Naive B cell (primary cell): ENCODE measurements at regions not wholly inside any gene's neighbourhood (a gene's known extent, or its start where the extent isn't known, plus 50 kb on each side); places are given as distances from the start of the nearest gene placed in this dataset.

Experiments used
- ATAC-seq, 2 donors: fragments of 150-1000 bp; cut with Tn5 transposase; 2 replicates each; pipeline ENCODE4 v1.10.0; 2021; ENCODE audit warnings: low read depth in 2 of 2, mild to moderate bottlenecking in 2 of 2, moderate library complexity in 2 of 2
- DNase-seq: peaks from one replicate; pipeline ENCODE4 v3.0.0; 2022
- H3K27ac Mint-ChIP-seq, 6 donors: one replicate each; pipeline ENCODE4 v1.8.0; 2020 to 2022; ENCODE audit warnings: mild to moderate bottlenecking in 6 of 6, mixed read lengths in 6 of 6, moderate library complexity in 5 of 6, inconsistent platforms in 2 of 6
- H3K27me3 Mint-ChIP-seq, 3 donors: one replicate each; pipeline ENCODE4 v1.8.0; 2021 to 2022; ENCODE audit warnings: mixed read lengths in 3 of 3, mild to moderate bottlenecking in 1 of 3
- H3K36me3 Mint-ChIP-seq, 2 donors: one replicate each; pipeline ENCODE4 v1.8.0; 2020 to 2022; ENCODE audit warnings: mixed read lengths in 2 of 2, inconsistent platforms in 1 of 2, mild to moderate bottlenecking in 1 of 2
- H3K4me1 Mint-ChIP-seq, 3 donors: one replicate each; pipeline ENCODE4 v1.8.0; 2020 to 2022; ENCODE audit warnings: mixed read lengths in 3 of 3, inconsistent platforms in 1 of 3, mild to moderate bottlenecking in 1 of 3, moderate library complexity in 1 of 3
- H3K4me3 Mint-ChIP-seq, 8 donors: one replicate each; pipeline ENCODE4 v1.8.0; 2020 to 2022; ENCODE audit warnings: mild to moderate bottlenecking in 8 of 8, mixed read lengths in 8 of 8, moderate library complexity in 8 of 8, inconsistent platforms in 2 of 8
- H3K9me3 Mint-ChIP-seq, 7 donors: one replicate each; pipeline ENCODE4 v1.8.0; 2020 to 2022; ENCODE audit warnings: mixed read lengths in 7 of 7, mild to moderate bottlenecking in 5 of 7, inconsistent platforms in 2 of 7, moderate library complexity in 1 of 7

GRCh38 chr20:11430652-11431051 is 487.0 kb upstream of the BTBD3 start:
- H3K27me3 Mint-ChIP-seq: no peaks in the 10 kb centered on the region
- peaks cover 0 to 13% (median 2%) of the 10 kb centered on the region in 7 donors for H3K9me3 Mint-ChIP-seq
- H3K36me3 Mint-ChIP-seq: no peaks in the 10 kb centered on the region
- peak overlapping the region in 1 of 8 donors; percentile 30 for H3K4me3 Mint-ChIP-seq
- no peak overlapping the region for H3K27ac Mint-ChIP-seq
- H3K4me1 Mint-ChIP-seq: no peaks in the 10 kb centered on the region
- no peak for ATAC-seq
- no peak for DNase-seq

GRCh38 chr20:11431621-11432020 is 486.1 kb upstream of the BTBD3 start:
- Mint-ChIP-seq H3K4me1 (no peaks in the 10 kb centered on the region), H3K27me3 (no peaks in the 10 kb centered on the region), H3K9me3 (peaks cover 1 to 18% (median 9%) of the 10 kb centered on the region in 7 donors), H3K27ac (no peak overlapping the region), H3K36me3 (peaks cover 0 to 8% of the 10 kb centered on the region in 2 donors), H3K4me3 (no peak overlapping the region)
- DNase-seq: no peak
- ATAC-seq: no peak

DNA sequence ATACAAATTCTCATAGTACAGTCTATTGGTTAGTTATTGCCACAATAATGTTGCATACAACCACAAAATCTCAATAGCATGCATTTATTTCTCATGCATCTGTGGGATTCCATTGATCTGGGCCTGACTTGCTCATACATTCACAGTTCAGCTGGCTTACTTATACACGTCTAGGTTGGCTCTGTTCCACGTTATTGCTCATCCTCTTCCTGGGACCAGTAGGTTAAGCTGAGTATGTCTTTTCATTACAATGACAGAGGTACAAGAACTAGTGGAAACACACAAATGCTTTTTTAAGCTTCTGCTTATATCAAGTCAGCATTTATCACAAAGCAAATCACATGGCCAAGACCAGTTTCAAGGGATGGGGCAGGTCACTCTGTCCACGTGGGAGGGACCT is 485.3 kb upstream of the BTBD3 start:
- Mint-ChIP-seq H3K27me3 (no peaks in the 10 kb centered on the region), H3K36me3 (peaks cover 0 to 8% of the 10 kb centered on the region in 2 donors), H3K4me1 (no peaks in the 10 kb centered on the region), H3K9me3 (peaks cover 4 to 19% (median 14%) of the 10 kb centered on the region in 7 donors), H3K4me3 (no peak overlapping the region), H3K27ac (no peak overlapping the region)
- DNase-seq: no peak
- no peak for ATAC-seq

- no peak for ATAC-seq
- Mint-ChIP-seq H3K36me3 (peaks cover 0 to 8% of the 10 kb centered on the region in 2 donors), H3K27ac (no peak overlapping the region), H3K4me1 (no peaks in the 10 kb centered on the region), H3K4me3 (no peak overlapping the region), H3K27me3 (no peaks in the 10 kb centered on the region), H3K9me3 (peaks cover 5 to 24% (median 12%) of the 10 kb centered on the region in 7 donors)
- DNase-seq: no peak
Measured at GRCh38 chr20:11436113-11436905, 481.4 kb upstream of the BTBD3 start.

DNA sequence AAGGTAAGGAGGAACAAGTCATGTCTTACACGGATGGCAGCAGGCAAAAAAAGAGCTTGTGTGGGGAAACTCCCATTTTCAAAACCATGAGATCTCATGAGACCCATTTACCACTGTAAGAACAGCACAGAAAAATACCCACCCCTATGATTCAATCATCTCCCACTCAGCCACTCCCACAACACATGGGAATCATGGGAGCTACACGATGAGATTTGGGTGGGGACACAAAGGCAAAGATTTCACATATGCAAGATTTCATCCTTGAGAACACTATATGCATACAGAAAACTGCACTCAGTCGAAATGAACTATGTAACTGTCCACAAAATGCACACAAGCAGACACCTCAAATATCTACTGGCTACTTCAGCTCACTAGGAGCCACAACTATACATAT is 480.6 kb upstream of the BTBD3 start:
- Mint-ChIP-seq H3K4me1 (no peaks in the 10 kb centered on the region), H3K36me3 (peaks cover 0 to 8% of the 10 kb centered on the region in 2 donors), H3K27me3 (no peaks in the 10 kb centered on the region), H3K27ac (no peak overlapping the region), H3K4me3 (peak overlapping the region in 1 of 8 donors; percentile 24), H3K9me3 (peaks cover 5 to 24% (median 14%) of the 10 kb centered on the region in 7 donors)
- no peak for ATAC-seq
- no peak for DNase-seq

DNA sequence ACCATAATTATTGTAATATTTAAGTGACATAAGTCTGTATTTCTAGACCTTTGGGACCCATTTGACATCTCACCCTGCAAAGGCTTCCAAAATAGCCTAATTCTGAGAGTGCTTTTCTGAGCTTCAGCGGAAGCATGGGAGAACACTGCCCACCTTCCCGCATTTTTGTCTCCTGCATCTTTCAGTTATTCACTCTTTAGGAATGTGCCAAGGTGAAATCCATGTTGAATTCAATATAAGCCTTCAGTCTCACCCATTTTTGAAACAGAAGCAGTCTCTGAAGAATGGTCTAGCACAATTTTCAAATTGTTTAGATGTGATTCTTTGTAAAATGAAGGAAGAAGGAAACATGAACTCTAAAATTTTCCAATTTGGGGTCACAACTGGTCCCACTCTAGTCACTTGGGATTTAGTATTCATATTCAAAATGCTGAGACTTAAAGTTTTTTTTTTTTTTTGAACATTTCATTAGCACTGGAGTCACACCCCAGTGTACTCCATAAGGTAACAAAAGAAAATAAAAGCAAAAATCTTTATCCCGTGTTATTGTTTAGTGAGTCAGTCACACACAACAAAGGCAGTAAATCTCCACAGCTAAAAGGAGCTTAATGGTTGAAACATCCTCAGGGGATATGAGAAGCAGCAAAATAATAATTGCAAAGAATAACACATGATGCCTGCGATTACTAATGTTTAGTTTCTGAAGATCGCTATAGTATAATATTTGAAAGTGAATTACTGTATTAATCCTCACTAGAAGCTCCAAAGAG is 479.9 kb upstream of the BTBD3 start:
- H3K9me3 Mint-ChIP-seq: peaks cover 5 to 24% (median 12%) of the 10 kb centered on the region in 7 donors
- no peaks in the 10 kb centered on the region for H3K4me1 Mint-ChIP-seq
- no peaks in the 10 kb centered on the region for H3K27me3 Mint-ChIP-seq
- H3K27ac Mint-ChIP-seq: no peak overlapping the region
- peaks cover 0 to 8% of the 10 kb centered on the region in 2 donors for H3K36me3 Mint-ChIP-seq
- no peak overlapping the region for H3K4me3 Mint-ChIP-seq
- ATAC-seq (no peak), DNase-seq (no peak)

- Mint-ChIP-seq H3K4me3 (no peak overlapping the region), H3K27ac (no peak overlapping the region), H3K36me3 (peaks cover 0 to 8% of the 10 kb centered on the region in 2 donors), H3K27me3 (no peaks in the 10 kb centered on the region), H3K4me1 (no peaks in the 10 kb centered on the region), H3K9me3 (peaks cover 5 to 24% (median 14%) of the 10 kb centered on the region in 7 donors)
- ATAC-seq: no peak
- DNase-seq: no peak
Measured at GRCh38 chr20:11438412-11438811, 479.3 kb upstream of the BTBD3 start.

DNA sequence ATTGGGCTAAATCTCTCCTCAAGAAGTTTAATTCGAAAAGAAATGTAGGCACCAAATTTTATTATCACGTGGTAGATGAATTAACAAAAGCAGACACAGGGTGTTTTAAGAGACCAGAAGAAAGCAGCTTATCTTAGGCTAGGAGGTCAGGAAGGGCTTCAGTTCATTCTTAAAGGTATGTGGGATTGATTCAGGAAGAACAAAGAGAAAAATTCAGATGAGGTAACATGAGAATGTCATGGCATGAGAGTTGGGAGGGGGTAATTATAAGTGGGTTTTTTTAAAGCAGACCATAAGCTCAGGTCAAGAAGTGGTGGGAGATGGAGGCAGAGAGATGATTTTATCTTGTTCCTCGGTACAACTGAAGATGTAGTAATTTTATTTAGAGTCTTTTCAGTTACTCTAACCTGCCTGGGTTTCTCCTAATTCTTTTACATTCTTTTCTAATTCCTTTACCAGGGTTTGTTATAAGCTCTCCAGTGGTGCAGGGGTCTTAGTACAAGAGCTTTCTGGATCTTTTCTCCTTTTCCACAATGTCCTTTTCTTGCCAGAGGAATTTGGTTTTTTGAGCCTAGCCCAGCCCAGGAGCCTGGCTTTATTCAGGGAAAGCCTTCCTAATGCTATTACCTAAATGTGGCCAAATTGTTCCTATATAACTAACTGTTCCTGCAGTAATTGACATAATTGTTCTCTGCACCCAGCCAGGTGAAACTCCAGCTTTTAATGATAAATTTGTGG is 474.1 kb upstream of the BTBD3 start:
- Mint-ChIP-seq H3K9me3 (peaks cover 0 to 4% (median 3%) of the 10 kb centered on the region in 7 donors), H3K27ac (no peak overlapping the region)
- ATAC-seq: no peak

GRCh38 chr20:11445161-11445560 is 472.5 kb upstream of the BTBD3 start:
- Mint-ChIP-seq H3K36me3 (no peaks in the 10 kb centered on the region), H3K4me3 (no peak overlapping the region), H3K4me1 (no peaks in the 10 kb centered on the region), H3K9me3 (peaks cover 0 to 5% (median 4%) of the 10 kb centered on the region in 7 donors), H3K27ac (no peak overlapping the region), H3K27me3 (no peaks in the 10 kb centered on the region)
- DNase-seq (no peak), ATAC-seq (no peak)

More for the DNA sequence above, 474.1 kb upstream of the BTBD3 start:
- Mint-ChIP-seq H3K4me1 (no peaks in the 10 kb centered on the region), H3K27me3 (no peaks in the 10 kb centered on the region), H3K4me3 (no peak overlapping the region), H3K36me3 (no peaks in the 10 kb centered on the region)
- DNase-seq: no peak

DNA sequence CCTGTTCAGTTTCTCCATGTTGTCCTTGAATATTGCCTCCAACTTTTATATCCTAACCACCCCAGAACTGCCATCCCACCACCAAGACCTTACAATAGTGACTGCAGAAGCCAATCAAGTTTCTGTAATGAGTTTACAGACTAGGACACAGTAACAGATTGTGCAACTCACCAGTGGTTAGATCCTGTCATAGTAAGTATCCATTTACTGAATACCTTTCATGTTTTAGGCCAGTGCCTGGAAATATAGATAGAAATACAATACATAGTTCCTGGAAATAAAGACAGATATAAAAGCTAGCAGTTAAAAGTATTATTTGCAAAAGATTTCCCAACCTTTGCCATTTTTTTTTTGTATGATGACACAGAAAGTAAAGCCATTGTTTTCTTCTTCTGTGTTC is 471.8 kb upstream of the BTBD3 start:
- H3K4me1 Mint-ChIP-seq: no peaks in the 10 kb centered on the region
- H3K9me3 Mint-ChIP-seq: peaks cover 0 to 7% (median 4%) of the 10 kb centered on the region in 7 donors
- H3K27ac Mint-ChIP-seq: no peak overlapping the region
- no peaks in the 10 kb centered on the region for H3K36me3 Mint-ChIP-seq
- no peak overlapping the region for H3K4me3 Mint-ChIP-seq
- ATAC-seq (no peak), DNase-seq (no peak)
- no peaks in the 10 kb centered on the region for H3K27me3 Mint-ChIP-seq

- ATAC-seq: no peak
- Mint-ChIP-seq H3K36me3 (no peaks in the 10 kb centered on the region), H3K27ac (no peak overlapping the region), H3K4me3 (peak overlapping the region in 1 of 8 donors; percentile 41), H3K4me1 (no peaks in the 10 kb centered on the region), H3K9me3 (peaks cover 0 to 8% (median 4%) of the 10 kb centered on the region in 7 donors), H3K27me3 (no peaks in the 10 kb centered on the region)
- no peak for DNase-seq
Measured at GRCh38 chr20:11447371-11448100, 470.2 kb upstream of the BTBD3 start.

GRCh38 chr20:11448554-11448953 is 469.1 kb upstream of the BTBD3 start:
- Mint-ChIP-seq H3K27ac (no peak overlapping the region), H3K4me3 (no peak overlapping the region), H3K9me3 (peaks cover 0 to 8% (median 4%) of the 10 kb centered on the region in 7 donors), H3K36me3 (no peaks in the 10 kb centered on the region), H3K27me3 (no peaks in the 10 kb centered on the region), H3K4me1 (no peaks in the 10 kb centered on the region)
- DNase-seq: no peak
- no peak for ATAC-seq

- Mint-ChIP-seq H3K4me3 (no peak overlapping the region), H3K27ac (no peak overlapping the region), H3K9me3 (peaks cover 0 to 10% (median 4%) of the 10 kb centered on the region in 7 donors), H3K4me1 (no peaks in the 10 kb centered on the region), H3K36me3 (no peaks in the 10 kb centered on the region), H3K27me3 (no peaks in the 10 kb centered on the region)
- DNase-seq (no peak), ATAC-seq (no peak)
Measured at GRCh38 chr20:11451793-11452291, 465.9 kb upstream of the BTBD3 start.
